GM18870 (cell line): ENCODE measurements at regions not wholly inside any gene's neighbourhood (a gene's known extent, or its start where the extent isn't known, plus 50 kb on each side); places are given as distances from the start of the nearest gene placed in this dataset.

Source experiments
- ATAC-seq: cut with Tn5 transposase; IDR thresholded peaks from one replicate; pipeline ENCODE4 v1.9.1; 2021; ENCODE audit warnings: moderate library complexity; ENCODE audit not compliant: unreplicated experiment

GRCh38 chr6:88558981-88559380, 392.8 kb upstream of the CNR1 start:
- ATAC-seq = no peak

GRCh38 chr6:88556663-88557062, 390.5 kb upstream of the CNR1 start:
- no peak for ATAC-seq

DNA sequence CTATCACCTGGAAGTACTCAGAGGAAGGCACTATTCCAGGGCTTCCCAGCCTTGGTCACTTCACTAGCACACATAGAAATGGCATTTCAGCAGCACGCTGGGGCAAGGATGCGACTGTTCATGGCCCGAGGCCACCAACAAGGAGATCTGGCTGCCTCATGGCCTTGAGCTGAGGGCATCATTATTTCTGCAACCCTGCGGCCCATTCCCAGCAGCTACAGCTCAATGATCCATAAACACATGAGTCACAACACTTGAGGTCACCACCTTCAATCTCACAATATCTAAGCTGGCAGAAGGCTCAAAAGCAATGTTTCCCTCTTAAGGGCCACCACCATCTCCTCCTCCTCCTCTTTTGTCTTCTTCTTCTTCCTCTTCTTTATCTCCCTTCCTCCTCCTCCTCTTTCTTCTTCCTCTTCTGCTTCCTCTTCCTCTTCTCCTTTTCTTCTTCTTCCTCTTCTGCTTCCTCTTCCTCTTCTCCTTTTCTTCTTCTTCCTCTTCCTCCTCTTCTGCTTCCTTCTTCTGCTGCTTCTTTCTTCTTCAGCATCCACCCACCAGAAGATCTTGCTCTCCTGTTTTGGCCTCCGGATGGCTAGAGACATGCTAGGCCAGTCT, 382.9 kb upstream of the CNR1 start:
- no peak for ATAC-seq

DNA sequence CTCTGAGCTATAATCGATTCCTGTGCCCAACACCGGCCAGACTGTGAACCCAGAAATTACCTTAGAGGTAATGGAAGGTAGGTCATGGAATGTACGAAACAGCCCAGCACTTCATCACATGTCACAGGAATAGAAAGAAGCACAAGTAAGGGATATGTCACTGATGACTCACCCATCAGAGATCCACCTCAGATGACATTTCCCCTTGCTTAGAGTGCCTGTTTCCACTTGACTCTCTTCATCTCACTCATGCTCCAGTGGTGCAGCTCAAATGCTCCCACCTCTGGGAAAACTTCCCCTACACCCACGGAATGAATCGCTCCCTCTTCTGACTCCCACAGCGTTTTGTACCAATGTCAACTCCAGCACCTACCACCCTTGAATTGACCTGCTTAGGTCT, 381.6 kb upstream of the CNR1 start:
- no peak for ATAC-seq

DNA sequence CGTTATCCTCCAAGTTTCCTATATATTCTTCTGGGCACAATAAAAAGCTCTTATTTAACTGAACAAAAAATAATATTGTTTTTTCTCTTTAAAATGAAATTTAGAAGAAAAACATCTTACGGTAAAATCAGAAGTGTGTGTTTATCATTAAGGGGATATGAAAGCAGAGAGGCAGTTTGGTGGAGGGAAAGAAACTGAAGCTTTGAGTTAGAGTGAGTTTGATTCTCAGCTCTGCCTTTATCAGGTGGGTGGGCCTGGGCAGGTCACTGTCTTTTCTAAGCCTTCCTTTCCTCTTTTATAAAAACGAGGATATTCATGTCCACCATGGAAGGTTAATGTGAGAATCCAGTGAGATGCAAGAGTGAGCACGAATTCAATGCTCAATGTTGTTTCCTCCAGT, 379.8 kb upstream of the CNR1 start:
- ATAC-seq = no peak

DNA sequence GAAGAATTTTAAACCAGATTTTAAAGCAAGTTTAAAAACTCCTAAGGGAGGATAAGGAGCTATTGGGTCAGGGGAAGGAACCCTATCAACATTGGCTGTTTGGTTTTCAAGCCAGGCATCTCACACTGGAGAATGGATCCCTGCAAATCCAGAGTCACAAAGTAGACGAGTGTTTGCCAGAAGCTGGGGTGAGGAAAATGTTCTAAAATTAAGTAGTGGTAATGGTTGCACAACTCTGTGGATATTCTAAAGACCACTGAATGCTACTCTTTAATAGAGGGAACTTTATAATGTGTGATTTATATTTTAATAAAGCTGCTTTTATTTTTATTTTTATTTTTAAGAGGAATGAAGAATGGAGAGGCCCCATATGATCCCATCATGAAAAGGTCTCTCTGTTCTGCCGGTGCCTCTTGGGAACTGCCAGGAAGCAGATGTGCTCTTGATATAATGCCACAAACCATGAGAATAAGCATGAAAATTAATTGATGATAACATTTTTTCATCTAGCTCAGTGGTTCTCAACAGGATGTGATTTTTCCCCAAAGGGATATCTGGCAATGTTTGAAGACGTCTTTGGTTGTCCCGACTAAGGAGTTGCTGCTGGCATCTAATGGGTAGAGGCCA, 379.0 kb upstream of the CNR1 start:
- no peak for ATAC-seq

GRCh38 chr6:88539295-88539764, 373.2 kb upstream of the CNR1 start:
- no peak for ATAC-seq

- no peak for ATAC-seq
These were observed 372.7 kb upstream of the CNR1 start for GRCh38 chr6:88538840-88539239.

GRCh38 chr6:88538130-88538706, 372.1 kb upstream of the CNR1 start:
- no peak for ATAC-seq

- ATAC-seq = no peak
These were observed 370.0 kb upstream of the CNR1 start for GRCh38 chr6:88536071-88536625.

DNA sequence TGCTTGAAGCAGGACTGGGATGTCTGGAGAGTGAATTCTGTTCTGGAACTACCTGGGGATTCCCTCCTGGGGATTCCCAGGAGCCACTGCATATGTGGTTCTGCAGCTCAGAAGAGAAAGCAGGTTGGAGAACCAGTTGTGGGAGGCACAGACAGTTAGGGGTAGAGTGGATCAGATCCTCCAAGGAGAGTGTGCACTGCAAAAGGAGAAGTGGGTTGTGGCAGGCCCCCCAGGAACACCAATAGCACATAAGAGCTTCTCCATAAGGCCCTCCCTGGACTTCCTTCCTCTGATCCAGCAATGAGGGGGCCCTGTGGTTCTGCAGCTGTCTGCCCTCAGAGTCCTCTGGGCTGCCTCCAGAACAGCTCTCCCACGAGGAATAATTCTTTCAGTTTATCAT, 369.2 kb upstream of the CNR1 start:
- ATAC-seq = no peak

- ATAC-seq = no peak
These were observed 366.2 kb upstream of the CNR1 start for GRCh38 chr6:88532241-88532860.

GRCh38 chr6:88529726-88530125, 363.6 kb upstream of the CNR1 start:
- ATAC-seq = no peak

DNA sequence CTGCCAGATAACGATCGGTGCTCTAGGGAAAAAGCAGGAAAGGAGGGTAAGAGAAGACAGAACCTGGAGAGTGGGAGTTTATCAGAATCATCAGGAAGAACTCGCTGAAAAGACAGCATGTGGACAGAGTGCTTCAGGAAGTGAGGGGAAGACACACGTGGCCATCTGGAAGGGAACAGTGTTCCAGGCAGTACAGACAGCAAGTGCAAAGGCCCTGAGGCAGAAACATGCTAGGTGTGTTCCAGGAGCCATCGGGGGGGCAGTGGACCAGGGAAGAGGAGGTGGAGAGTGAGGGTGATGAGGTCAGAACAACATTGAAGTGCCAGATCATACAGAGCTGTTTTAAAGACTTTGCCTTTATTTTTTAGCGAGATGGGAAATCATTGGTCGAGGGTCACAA, 354.3 kb upstream of the CNR1 start:
- no peak for ATAC-seq

- ATAC-seq = no peak
These were observed 353.8 kb upstream of the CNR1 start for GRCh38 chr6:88520017-88520338.

DNA sequence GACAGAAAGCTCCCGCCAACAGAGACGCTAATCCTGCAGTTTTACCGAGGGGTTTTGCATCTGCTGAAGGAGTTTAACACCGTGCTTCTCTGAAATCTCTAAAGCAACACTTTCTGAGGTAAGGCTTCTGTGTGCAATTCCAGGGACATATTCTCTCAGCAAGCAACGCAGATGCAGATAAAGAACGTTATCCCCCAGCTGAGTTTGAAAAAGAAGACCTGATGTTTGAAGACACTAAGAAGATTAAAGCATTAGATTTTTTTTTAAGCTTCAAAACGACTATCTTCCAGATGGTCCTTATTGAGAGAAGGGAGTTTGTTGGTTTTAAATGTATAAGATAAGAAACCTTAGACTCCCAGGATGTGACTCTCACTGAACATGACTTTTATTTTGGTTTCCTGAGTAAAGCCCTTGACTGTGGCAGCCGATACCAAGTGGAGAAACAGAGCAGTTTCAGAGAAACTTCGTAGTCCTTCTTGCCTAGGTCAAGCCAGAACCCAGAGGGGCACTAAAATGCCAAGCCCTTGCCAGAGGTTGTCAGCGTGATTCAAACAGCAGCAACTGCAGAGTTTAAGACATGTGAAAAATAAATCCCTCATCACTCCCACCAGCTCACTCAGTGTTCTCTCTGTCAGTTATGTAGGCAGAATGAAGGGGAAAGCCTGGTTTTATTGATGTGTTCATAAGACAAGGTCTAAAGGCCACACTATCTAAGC, 353.3 kb upstream of the CNR1 start:
- no peak for ATAC-seq

DNA sequence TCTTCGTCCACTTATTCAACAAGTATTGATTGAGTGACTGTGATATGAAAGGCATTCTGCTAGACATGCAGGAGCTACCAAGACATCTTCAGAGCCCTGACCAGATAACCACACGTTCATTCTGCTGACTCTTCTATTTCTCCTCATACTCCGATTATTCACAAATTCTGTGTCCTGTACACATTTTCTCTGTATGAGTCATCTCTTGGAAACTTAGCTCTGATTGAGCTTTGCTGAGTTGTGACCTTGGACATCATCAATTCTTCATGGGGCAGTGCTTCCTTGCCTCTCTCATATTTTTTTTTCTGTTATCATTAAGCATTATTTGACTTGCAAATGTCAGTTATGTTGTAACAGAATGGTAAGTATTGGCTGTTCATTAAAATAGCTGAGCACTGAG, 351.6 kb upstream of the CNR1 start:
- no peak for ATAC-seq

DNA sequence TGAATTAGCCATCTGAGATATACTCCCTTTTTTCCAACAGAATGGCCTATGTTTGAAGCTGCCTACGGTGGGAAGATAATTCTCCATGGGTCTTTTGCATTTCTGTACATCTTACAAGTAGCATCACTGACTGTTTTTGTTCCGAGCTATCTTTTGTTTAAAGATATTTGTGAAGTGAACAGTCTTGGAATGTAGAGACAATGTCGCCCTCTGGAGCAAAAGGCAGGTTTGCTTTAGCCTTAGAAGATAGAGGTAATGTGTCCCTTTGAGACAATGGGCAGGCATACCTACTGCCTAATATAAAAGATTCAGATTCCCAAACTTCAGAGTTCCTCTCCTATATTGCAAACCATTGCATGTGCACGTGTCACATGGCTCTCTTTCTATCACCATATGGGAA, 347.8 kb upstream of the CNR1 start:
- no peak for ATAC-seq

DNA sequence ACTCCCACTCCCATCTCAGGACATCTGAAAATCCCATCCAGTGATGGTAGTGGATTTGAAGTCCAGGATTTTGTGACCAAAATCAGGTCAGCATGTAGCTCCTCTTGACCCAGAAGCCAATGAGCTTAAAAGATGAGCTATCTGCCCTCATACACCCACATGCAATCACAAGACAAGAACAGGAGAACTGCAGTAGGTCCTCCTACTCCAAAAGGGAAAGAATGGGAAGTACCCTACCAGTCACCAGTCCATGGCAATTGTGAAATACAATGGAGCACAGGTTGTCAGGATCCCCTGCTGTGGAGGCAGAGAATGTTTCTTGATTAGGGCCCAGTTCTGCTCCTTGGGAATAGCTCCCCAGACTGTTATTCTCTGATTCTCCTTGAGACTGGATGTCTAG, 347.3 kb upstream of the CNR1 start:
- ATAC-seq = no peak

- ATAC-seq = no peak
These were observed 346.8 kb upstream of the CNR1 start for GRCh38 chr6:88512951-88513350.

DNA sequence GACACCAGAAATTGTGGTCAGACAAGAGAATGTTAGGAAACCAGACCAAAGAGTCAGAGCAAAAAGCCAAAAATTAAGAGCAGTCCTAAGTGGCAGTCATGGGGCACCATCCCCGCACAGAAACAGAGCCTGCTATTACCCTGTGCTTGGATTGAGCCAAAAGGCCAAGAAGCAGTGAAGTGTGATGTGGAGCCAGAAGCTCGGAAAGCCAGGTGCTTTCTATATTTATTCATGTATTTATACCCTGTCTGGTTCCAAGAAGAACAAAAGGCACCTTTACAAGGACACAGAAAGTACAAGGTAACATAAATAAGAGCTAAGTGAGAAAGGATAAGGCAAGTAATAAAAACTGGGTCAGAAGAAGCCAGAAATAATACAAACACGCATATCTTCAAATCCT, 336.2 kb upstream of the CNR1 start:
- no peak for ATAC-seq
